ENCODE measurements at regions not wholly inside any gene's neighbourhood (a gene's known extent, or its start where the extent isn't known, plus 50 kb on each side); places are given as distances from the start of the nearest gene placed in this dataset.
"Not testable (repeated sequence)": the region's sequence is repeated elsewhere in the genome, so short reads cannot be mapped to it uniquely, and the experiment has no call there.

- no peak for DNase-seq
- TF ChIP-seq EZH2phosphoT487 (IDR thresholded peaks at IDR 0.05; ENCODE audit: low read length) = no peak
- no peak for TF ChIP-seq CTCF (IDR thresholded peaks at IDR 0.05; ENCODE audit: low read length)
- TF ChIP-seq EZH2 (optimal IDR thresholded peaks at IDR 0.05; ENCODE audit: low read depth, low read length) = no peak
- H2AFZ ChIP-seq (ENCODE audit: low read length) = no peak overlapping the region
- no peaks in the 10 kb centered on the region for H3K9me2 ChIP-seq (replicated peaks; ENCODE audit: insufficient read depth, low read length)
- H3K79me2 ChIP-seq (ENCODE audit: low read length) = no peaks in the 10 kb centered on the region
- H3K9me3 ChIP-seq (replicated peaks; ENCODE audit: insufficient read depth, low read length) = no peaks in the 10 kb centered on the region
- H3K27me3 ChIP-seq (replicated peaks; ENCODE audit: insufficient read depth, low read length) = no peaks in the 10 kb centered on the region
- H4K20me1 ChIP-seq (ENCODE audit: insufficient read depth, low read length) = no peaks in the 10 kb centered on the region
- H3K9ac ChIP-seq (ENCODE audit: low read length) = no peak overlapping the region
- no peak overlapping the region for H3K4me2 ChIP-seq (ENCODE audit: low read depth, low read length)
- no peaks in the 10 kb centered on the region for H3K36me3 ChIP-seq (replicated peaks; ENCODE audit: insufficient read depth, low read length)
- no peak overlapping the region for H3K27ac ChIP-seq (ENCODE audit: low read length)
- no peaks in the 10 kb centered on the region for H3F3A ChIP-seq (ENCODE audit: insufficient read depth, low read length)
- H3K4me1 ChIP-seq (ENCODE audit: low read length) = no peaks in the 10 kb centered on the region
- H3K4me3 ChIP-seq (ENCODE audit: low read length) = no peak overlapping the region
Measured at GRCh38 chr2:192947352-192947751, 752.6 kb upstream of the TMEFF2 start.

- no peaks in the 10 kb centered on the region for H3K9me2 ChIP-seq (replicated peaks; ENCODE audit: insufficient read depth, low read length)
- H3K79me2 ChIP-seq (ENCODE audit: low read length) = no peaks in the 10 kb centered on the region
- no peak overlapping the region for H3K9ac ChIP-seq (ENCODE audit: low read length)
- no peak overlapping the region for H3K27ac ChIP-seq (ENCODE audit: low read length)
- H4K20me1 ChIP-seq (ENCODE audit: insufficient read depth, low read length) = no peaks in the 10 kb centered on the region
- no peaks in the 10 kb centered on the region for H3K27me3 ChIP-seq (replicated peaks; ENCODE audit: insufficient read depth, low read length)
- no peaks in the 10 kb centered on the region for H3F3A ChIP-seq (ENCODE audit: insufficient read depth, low read length)
- no peaks in the 10 kb centered on the region for H3K4me1 ChIP-seq (ENCODE audit: low read length)
- no peaks in the 10 kb centered on the region for H3K9me3 ChIP-seq (replicated peaks; ENCODE audit: insufficient read depth, low read length)
- H3K36me3 ChIP-seq (replicated peaks; ENCODE audit: insufficient read depth, low read length) = no peaks in the 10 kb centered on the region
- H3K4me3 ChIP-seq (ENCODE audit: low read length) = no peak overlapping the region
- H3K4me2 ChIP-seq (ENCODE audit: low read depth, low read length) = no peak overlapping the region
- DNase-seq = no peak
- no peak for TF ChIP-seq EZH2phosphoT487 (IDR thresholded peaks at IDR 0.05; ENCODE audit: low read length)
- TF ChIP-seq CTCF (IDR thresholded peaks at IDR 0.05; ENCODE audit: low read length) = no peak
- no peak for TF ChIP-seq EZH2 (optimal IDR thresholded peaks at IDR 0.05; ENCODE audit: low read depth, low read length)
- no peak overlapping the region for H2AFZ ChIP-seq (ENCODE audit: low read length)
Measured at GRCh38 chr2:192940767-192941166, 746.0 kb upstream of the TMEFF2 start.

- Histone ChIP-seq H3K4me2 (ENCODE audit: low read depth, low read length) (no peak overlapping the region), H3K27me3 (replicated peaks; ENCODE audit: insufficient read depth, low read length) (no peaks in the 10 kb centered on the region), H2AFZ (ENCODE audit: low read length) (no peak overlapping the region), H3K9ac (ENCODE audit: low read length) (no peak overlapping the region), H3K36me3 (replicated peaks; ENCODE audit: insufficient read depth, low read length) (no peaks in the 10 kb centered on the region), H3F3A (ENCODE audit: insufficient read depth, low read length) (no peaks in the 10 kb centered on the region), H4K20me1 (ENCODE audit: insufficient read depth, low read length) (no peaks in the 10 kb centered on the region), H3K27ac (ENCODE audit: low read length) (no peak overlapping the region), H3K9me2 (replicated peaks; ENCODE audit: insufficient read depth, low read length) (no peaks in the 10 kb centered on the region), H3K9me3 (replicated peaks; ENCODE audit: insufficient read depth, low read length) (no peaks in the 10 kb centered on the region), H3K4me1 (ENCODE audit: low read length) (no peaks in the 10 kb centered on the region), H3K4me3 (ENCODE audit: low read length) (no peak overlapping the region), H3K79me2 (ENCODE audit: low read length) (no peaks in the 10 kb centered on the region)
- DNase-seq = no peak
- TF ChIP-seq EZH2 (optimal IDR thresholded peaks at IDR 0.05; ENCODE audit: low read depth, low read length) (no peak), CTCF (IDR thresholded peaks at IDR 0.05; ENCODE audit: low read length) (no peak), EZH2phosphoT487 (IDR thresholded peaks at IDR 0.05; ENCODE audit: low read length) (no peak)
Measured at GRCh38 chr2:192932376-192932775, 737.6 kb upstream of the TMEFF2 start.

GRCh38 chr2:192921631-192922030 is 726.9 kb upstream of the TMEFF2 start:
- H3K79me2 ChIP-seq (ENCODE audit: low read length) = not testable (repeated sequence)

More at GRCh38 chr2:192921631-192922030, 726.9 kb upstream of the TMEFF2 start:
- not testable (repeated sequence) for H3K4me1 ChIP-seq (ENCODE audit: low read length); H3K36me3 ChIP-seq (replicated peaks; ENCODE audit: insufficient read depth, low read length); H3K9ac ChIP-seq (ENCODE audit: low read length); H3K9me3 ChIP-seq (replicated peaks; ENCODE audit: insufficient read depth, low read length); DNase-seq; H3F3A ChIP-seq (ENCODE audit: insufficient read depth, low read length); H3K4me2 ChIP-seq (ENCODE audit: low read depth, low read length); H3K27ac ChIP-seq (ENCODE audit: low read length); H4K20me1 ChIP-seq (ENCODE audit: insufficient read depth, low read length); H3K4me3 ChIP-seq (ENCODE audit: low read length); H3K9me2 ChIP-seq (replicated peaks; ENCODE audit: insufficient read depth, low read length); H2AFZ ChIP-seq (ENCODE audit: low read length); H3K27me3 ChIP-seq (replicated peaks; ENCODE audit: insufficient read depth, low read length)
